ENCODE measurements at regions not wholly inside any gene's neighbourhood (a gene's known extent, or its start where the extent isn't known, plus 50 kb on each side); places are given as distances from the start of the nearest gene placed in this dataset.

DNA sequence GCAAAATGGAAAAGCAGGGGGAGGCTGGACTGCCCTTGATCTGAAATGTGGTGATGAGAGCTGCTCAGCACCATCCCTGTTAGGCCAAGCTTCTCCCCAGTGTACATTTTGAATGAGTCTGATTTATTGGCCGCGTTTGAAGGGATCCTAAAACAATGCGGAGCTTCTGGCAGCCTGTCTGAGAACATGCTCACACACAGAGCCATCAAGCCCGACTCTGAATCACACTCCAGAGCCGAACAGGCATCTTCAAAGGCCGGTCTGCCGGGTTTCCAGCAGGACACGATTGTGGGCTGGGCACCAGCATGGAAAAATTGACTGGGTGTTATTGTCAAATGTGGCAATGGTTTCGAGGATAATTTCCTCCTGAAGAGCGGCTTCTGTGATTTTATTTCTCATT lies 235.9 kb downstream of the TFAP2C start:
- Histone ChIP-seq H3K9me3 (ENCODE audit: control insufficient read depth, insufficient read depth, low read depth, low read length) (no peaks in the 10 kb centered on the region), H3K27me3 (ENCODE audit: control insufficient read depth, insufficient read depth, low read length) (no peaks in the 10 kb centered on the region), H3K4me3 (ENCODE audit: low read depth in 2 of 2, low read length in 2 of 2) (no peak overlapping the region), H3K27ac (ENCODE audit: low read length) (no peak overlapping the region), H3K36me3 (ENCODE audit: control insufficient read depth, insufficient read depth, low read length) (no peaks in the 10 kb centered on the region), H3K4me1 (ENCODE audit: control insufficient read depth, insufficient read depth, low read length) (no peaks in the 10 kb centered on the region)
- ATAC-seq (no peak), DNase-seq (ENCODE audit: low read depth, low spot score) (no peak)
- intact Hi-C loops (cut with micrococcal nuclease; ENCODE audit: unreplicated experiment): no loop called here
- in situ Hi-C loops (cut with HindIII; ENCODE audit: low pct_unique_long_range_greater_than_20kb, low sequenced_read_pairs): no loop called here
- ChIA-PET POLR2A (no interaction called here), CTCF (interaction anchor here (0.7 kb wide), 1 partner anchor 114 kb away, joined by 3 read pairs; no protein-coding TSS in a partner anchor)
- no peak for TF ChIP-seq TCF7L2 (IDR thresholded peaks at IDR 0.05; ENCODE audit: low read depth, low read length)
- TF ChIP-seq SIN3A (IDR thresholded peaks at IDR 0.05; ENCODE audit: borderline replicate concordance, insufficient read depth, low read depth, low read length): no peak
- TF ChIP-seq, protein P1, sequence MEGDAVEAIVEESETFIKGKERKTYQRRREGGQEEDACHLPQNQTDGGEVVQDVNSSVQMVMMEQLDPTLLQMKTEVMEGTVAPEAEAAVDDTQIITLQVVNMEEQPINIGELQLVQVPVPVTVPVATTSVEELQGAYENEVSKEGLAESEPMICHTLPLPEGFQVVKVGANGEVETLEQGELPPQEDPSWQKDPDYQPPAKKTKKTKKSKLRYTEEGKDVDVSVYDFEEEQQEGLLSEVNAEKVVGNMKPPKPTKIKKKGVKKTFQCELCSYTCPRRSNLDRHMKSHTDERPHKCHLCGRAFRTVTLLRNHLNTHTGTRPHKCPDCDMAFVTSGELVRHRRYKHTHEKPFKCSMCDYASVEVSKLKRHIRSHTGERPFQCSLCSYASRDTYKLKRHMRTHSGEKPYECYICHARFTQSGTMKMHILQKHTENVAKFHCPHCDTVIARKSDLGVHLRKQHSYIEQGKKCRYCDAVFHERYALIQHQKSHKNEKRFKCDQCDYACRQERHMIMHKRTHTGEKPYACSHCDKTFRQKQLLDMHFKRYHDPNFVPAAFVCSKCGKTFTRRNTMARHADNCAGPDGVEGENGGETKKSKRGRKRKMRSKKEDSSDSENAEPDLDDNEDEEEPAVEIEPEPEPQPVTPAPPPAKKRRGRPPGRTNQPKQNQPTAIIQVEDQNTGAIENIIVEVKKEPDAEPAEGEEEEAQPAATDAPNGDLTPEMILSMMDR (IDR thresholded peaks at IDR 0.05): no peak
- no peak for TF ChIP-seq POLR2AphosphoS5 (IDR thresholded peaks at IDR 0.05; ENCODE audit: low read depth, low read length)
- TF ChIP-seq, protein P2, sequence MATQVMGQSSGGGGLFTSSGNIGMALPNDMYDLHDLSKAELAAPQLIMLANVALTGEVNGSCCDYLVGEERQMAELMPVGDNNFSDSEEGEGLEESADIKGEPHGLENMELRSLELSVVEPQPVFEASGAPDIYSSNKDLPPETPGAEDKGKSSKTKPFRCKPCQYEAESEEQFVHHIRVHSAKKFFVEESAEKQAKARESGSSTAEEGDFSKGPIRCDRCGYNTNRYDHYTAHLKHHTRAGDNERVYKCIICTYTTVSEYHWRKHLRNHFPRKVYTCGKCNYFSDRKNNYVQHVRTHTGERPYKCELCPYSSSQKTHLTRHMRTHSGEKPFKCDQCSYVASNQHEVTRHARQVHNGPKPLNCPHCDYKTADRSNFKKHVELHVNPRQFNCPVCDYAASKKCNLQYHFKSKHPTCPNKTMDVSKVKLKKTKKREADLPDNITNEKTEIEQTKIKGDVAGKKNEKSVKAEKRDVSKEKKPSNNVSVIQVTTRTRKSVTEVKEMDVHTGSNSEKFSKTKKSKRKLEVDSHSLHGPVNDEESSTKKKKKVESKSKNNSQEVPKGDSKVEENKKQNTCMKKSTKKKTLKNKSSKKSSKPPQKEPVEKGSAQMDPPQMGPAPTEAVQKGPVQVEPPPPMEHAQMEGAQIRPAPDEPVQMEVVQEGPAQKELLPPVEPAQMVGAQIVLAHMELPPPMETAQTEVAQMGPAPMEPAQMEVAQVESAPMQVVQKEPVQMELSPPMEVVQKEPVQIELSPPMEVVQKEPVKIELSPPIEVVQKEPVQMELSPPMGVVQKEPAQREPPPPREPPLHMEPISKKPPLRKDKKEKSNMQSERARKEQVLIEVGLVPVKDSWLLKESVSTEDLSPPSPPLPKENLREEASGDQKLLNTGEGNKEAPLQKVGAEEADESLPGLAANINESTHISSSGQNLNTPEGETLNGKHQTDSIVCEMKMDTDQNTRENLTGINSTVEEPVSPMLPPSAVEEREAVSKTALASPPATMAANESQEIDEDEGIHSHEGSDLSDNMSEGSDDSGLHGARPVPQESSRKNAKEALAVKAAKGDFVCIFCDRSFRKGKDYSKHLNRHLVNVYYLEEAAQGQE (IDR thresholded peaks at IDR 0.05; ENCODE audit: insufficient read depth in 1 of 2, low read depth in 2 of 2, low read length in 1 of 2): no peak
- no TSS peak for BruUV-seq (replicated peaks)

DNA sequence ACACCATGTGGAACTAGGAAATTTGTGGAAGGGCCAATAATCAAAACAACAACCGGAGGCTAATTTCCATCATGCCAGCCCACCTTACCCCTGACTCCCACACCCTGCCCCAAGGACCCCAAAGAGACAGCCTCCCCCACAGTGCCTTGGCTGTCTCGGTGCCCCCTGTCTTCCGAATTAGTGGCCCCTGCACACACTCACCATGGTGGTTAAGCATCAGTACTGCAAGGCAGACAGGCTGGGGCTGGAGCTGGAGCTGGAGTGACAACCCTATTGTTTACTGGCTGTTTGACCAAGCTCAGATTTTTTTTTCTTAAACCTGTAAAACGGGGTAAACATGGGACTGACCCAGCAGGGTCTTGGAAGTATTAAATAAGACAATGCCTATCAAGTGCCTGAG lies 238.0 kb downstream of the TFAP2C start:
- ATAC-seq (no peak), DNase-seq (ENCODE audit: low read depth, low spot score) (no peak)
- Histone ChIP-seq H3K27me3 (ENCODE audit: control insufficient read depth, insufficient read depth, low read length) (no peaks in the 10 kb centered on the region), H3K4me3 (ENCODE audit: low read depth in 2 of 2, low read length in 2 of 2) (no peak overlapping the region), H3K4me1 (ENCODE audit: control insufficient read depth, insufficient read depth, low read length) (no peaks in the 10 kb centered on the region), H3K36me3 (ENCODE audit: control insufficient read depth, insufficient read depth, low read length) (no peaks in the 10 kb centered on the region), H3K27ac (ENCODE audit: low read length) (no peak overlapping the region), H3K9me3 (ENCODE audit: control insufficient read depth, insufficient read depth, low read depth, low read length) (no peaks in the 10 kb centered on the region)
- BruUV-seq (replicated peaks): no TSS peak
- ChIA-PET POLR2A (no interaction called here), CTCF (no interaction called here)
- intact Hi-C loops (cut with micrococcal nuclease; ENCODE audit: unreplicated experiment): no loop called here
- TF ChIP-seq, protein P1 (IDR thresholded peaks at IDR 0.05): no peak
- TF ChIP-seq TCF7L2 (IDR thresholded peaks at IDR 0.05; ENCODE audit: low read depth, low read length) (no peak), POLR2AphosphoS5 (IDR thresholded peaks at IDR 0.05; ENCODE audit: low read depth, low read length) (no peak), SIN3A (IDR thresholded peaks at IDR 0.05; ENCODE audit: borderline replicate concordance, insufficient read depth, low read depth, low read length) (no peak)
- TF ChIP-seq, protein P2 (IDR thresholded peaks at IDR 0.05; ENCODE audit: insufficient read depth in 1 of 2, low read depth in 2 of 2, low read length in 1 of 2): no peak
- in situ Hi-C loops (cut with HindIII; ENCODE audit: low pct_unique_long_range_greater_than_20kb, low sequenced_read_pairs): no loop called here
